ENCODE measurements at regions not wholly inside any gene's neighbourhood (a gene's known extent, or its start where the extent isn't known, plus 50 kb on each side); places are given as distances from the start of the nearest gene placed in this dataset.

- TF ChIP-seq EZH2 (IDR thresholded peaks at IDR 0.05; ENCODE audit: borderline replicate concordance, insufficient read depth, low read length, poor library complexity, severe bottlenecking) (no peak), EP300 (conservative IDR thresholded peaks at IDR 0.05; ENCODE audit: poor library complexity, severe bottlenecking) (no peak), RAD21 (conservative IDR thresholded peaks at IDR 0.05) (no peak), POLR2AphosphoS5 (IDR thresholded peaks at IDR 0.05) (no peak), MXI1 (conservative IDR thresholded peaks at IDR 0.05; ENCODE audit: poor library complexity, severe bottlenecking) (no peak), SMC3 (conservative IDR thresholded peaks at IDR 0.05; ENCODE audit: poor library complexity) (no peak), REST (IDR thresholded peaks at IDR 0.05; ENCODE audit: borderline replicate concordance) (no peak), TAF1 (IDR thresholded peaks at IDR 0.05; ENCODE audit: low read depth) (no peak)
- TF ChIP-seq, protein P1, sequence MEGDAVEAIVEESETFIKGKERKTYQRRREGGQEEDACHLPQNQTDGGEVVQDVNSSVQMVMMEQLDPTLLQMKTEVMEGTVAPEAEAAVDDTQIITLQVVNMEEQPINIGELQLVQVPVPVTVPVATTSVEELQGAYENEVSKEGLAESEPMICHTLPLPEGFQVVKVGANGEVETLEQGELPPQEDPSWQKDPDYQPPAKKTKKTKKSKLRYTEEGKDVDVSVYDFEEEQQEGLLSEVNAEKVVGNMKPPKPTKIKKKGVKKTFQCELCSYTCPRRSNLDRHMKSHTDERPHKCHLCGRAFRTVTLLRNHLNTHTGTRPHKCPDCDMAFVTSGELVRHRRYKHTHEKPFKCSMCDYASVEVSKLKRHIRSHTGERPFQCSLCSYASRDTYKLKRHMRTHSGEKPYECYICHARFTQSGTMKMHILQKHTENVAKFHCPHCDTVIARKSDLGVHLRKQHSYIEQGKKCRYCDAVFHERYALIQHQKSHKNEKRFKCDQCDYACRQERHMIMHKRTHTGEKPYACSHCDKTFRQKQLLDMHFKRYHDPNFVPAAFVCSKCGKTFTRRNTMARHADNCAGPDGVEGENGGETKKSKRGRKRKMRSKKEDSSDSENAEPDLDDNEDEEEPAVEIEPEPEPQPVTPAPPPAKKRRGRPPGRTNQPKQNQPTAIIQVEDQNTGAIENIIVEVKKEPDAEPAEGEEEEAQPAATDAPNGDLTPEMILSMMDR (IDR thresholded peaks at IDR 0.05; ENCODE audit: poor library complexity, severe bottlenecking) = no peak
- H2AFZ ChIP-seq (ENCODE audit: low read depth, low read length) = no peak overlapping the region
- H3K27me3 ChIP-seq (ENCODE audit: insufficient read depth, low read depth, low read length) = no peaks in the 10 kb centered on the region
- no peak overlapping the region for H3K4me3 ChIP-seq (ENCODE audit: low read length)
- no peaks in the 10 kb centered on the region for H3K9me3 ChIP-seq (ENCODE audit: low read length)
- H4K20me1 ChIP-seq (ENCODE audit: insufficient read depth) = no peaks in the 10 kb centered on the region
- H3K4me2 ChIP-seq (ENCODE audit: low read length) = no peak overlapping the region
- no peak overlapping the region for H3K27ac ChIP-seq (ENCODE audit: low read length)
- no peaks in the 10 kb centered on the region for H3K36me3 ChIP-seq (ENCODE audit: insufficient read depth, low read length)
- H3F3A ChIP-seq (ENCODE audit: insufficient read depth, low read length, poor library complexity, severe bottlenecking) = no peaks in the 10 kb centered on the region
- H3K9me2 ChIP-seq (ENCODE audit: insufficient read depth, low read length) = no peaks in the 10 kb centered on the region
- no peak overlapping the region for H3K9ac ChIP-seq (ENCODE audit: low read length)
- no peaks in the 10 kb centered on the region for H3K79me2 ChIP-seq (replicated peaks; ENCODE audit: insufficient read depth, low read length)
Observed at GRCh38 chr4:123893011-123893981, 496.7 kb downstream of the SPRY1 start.

GRCh38 chr4:123896446-123897071, 500.0 kb downstream of the SPRY1 start:
- TF ChIP-seq POLR2AphosphoS5 (IDR thresholded peaks at IDR 0.05) (no peak), EP300 (conservative IDR thresholded peaks at IDR 0.05; ENCODE audit: poor library complexity, severe bottlenecking) (no peak), TAF1 (IDR thresholded peaks at IDR 0.05; ENCODE audit: low read depth) (no peak), MXI1 (conservative IDR thresholded peaks at IDR 0.05; ENCODE audit: poor library complexity, severe bottlenecking) (no peak), RAD21 (conservative IDR thresholded peaks at IDR 0.05) (no peak)
- TF ChIP-seq, protein P1 (IDR thresholded peaks at IDR 0.05; ENCODE audit: poor library complexity, severe bottlenecking) = no peak
- Histone ChIP-seq H4K20me1 (ENCODE audit: insufficient read depth) (no peaks in the 10 kb centered on the region), H3K79me2 (replicated peaks; ENCODE audit: insufficient read depth, low read length) (no peaks in the 10 kb centered on the region), H3K36me3 (ENCODE audit: insufficient read depth, low read length) (no peaks in the 10 kb centered on the region), H3K9ac (ENCODE audit: low read length) (no peak overlapping the region), H3F3A (ENCODE audit: insufficient read depth, low read length, poor library complexity, severe bottlenecking) (no peaks in the 10 kb centered on the region), H3K27ac (ENCODE audit: low read length) (no peak overlapping the region), H3K9me2 (ENCODE audit: insufficient read depth, low read length) (no peaks in the 10 kb centered on the region), H3K9me3 (ENCODE audit: low read length) (no peaks in the 10 kb centered on the region), H2AFZ (ENCODE audit: low read depth, low read length) (no peak overlapping the region), H3K27me3 (ENCODE audit: insufficient read depth, low read depth, low read length) (no peaks in the 10 kb centered on the region), H3K4me2 (ENCODE audit: low read length) (no peak overlapping the region), H3K4me3 (ENCODE audit: low read length) (no peak overlapping the region)

Measured in neural cell (in vitro differentiated cells).